Globus pallidus (tissue), 1 donor: ENCODE measurements at regions not wholly inside any gene's neighbourhood (a gene's known extent, or its start where the extent isn't known, plus 50 kb on each side); places are given as distances from the start of the nearest gene placed in this dataset.

Experiments
- DNase-seq: peaks from one replicate; pipeline ENCODE4 v3.0.0-alpha.2; 2015; ENCODE audit warnings: low spot score

GRCh38 chr11:24064309-24064903, 432.4 kb upstream of the LUZP2 start:
- DNase-seq = no peak

GRCh38 chr11:24068197-24068596, 428.7 kb upstream of the LUZP2 start:
- DNase-seq = no peak

GRCh38 chr11:24070435-24070834, 426.4 kb upstream of the LUZP2 start:
- no peak for DNase-seq

GRCh38 chr11:24078018-24078417, 418.8 kb upstream of the LUZP2 start:
- DNase-seq = no peak

- DNase-seq = no peak
Measured at GRCh38 chr11:24082241-24082640, 414.6 kb upstream of the LUZP2 start.

GRCh38 chr11:24082860-24083259, 414.0 kb upstream of the LUZP2 start:
- no peak for DNase-seq

GRCh38 chr11:24084956-24085355, 411.9 kb upstream of the LUZP2 start:
- DNase-seq = no peak

GRCh38 chr11:24086921-24087320, 409.9 kb upstream of the LUZP2 start:
- DNase-seq = no peak

GRCh38 chr11:24091594-24091993, 405.3 kb upstream of the LUZP2 start:
- DNase-seq = no peak

GRCh38 chr11:24093375-24093774, 403.5 kb upstream of the LUZP2 start:
- no peak for DNase-seq

- no peak for DNase-seq
Measured at GRCh38 chr11:24108609-24109008, 388.2 kb upstream of the LUZP2 start.

- no peak for DNase-seq
Measured at GRCh38 chr11:24122291-24122690, 374.6 kb upstream of the LUZP2 start.

- DNase-seq = no peak
Measured at GRCh38 chr11:24124876-24125275, 372.0 kb upstream of the LUZP2 start.

GRCh38 chr11:24131698-24132097, 365.2 kb upstream of the LUZP2 start:
- no peak for DNase-seq

GRCh38 chr11:24132471-24132870, 364.4 kb upstream of the LUZP2 start:
- DNase-seq = no peak

GRCh38 chr11:24134879-24135589, 361.8 kb upstream of the LUZP2 start:
- DNase-seq = no peak

- no peak for DNase-seq
Measured at GRCh38 chr11:24142062-24142461, 354.8 kb upstream of the LUZP2 start.

GRCh38 chr11:24145411-24145810, 351.4 kb upstream of the LUZP2 start:
- no peak for DNase-seq

GRCh38 chr11:24153337-24153736, 343.5 kb upstream of the LUZP2 start:
- DNase-seq = no peak

- no peak for DNase-seq
Measured at GRCh38 chr11:24155792-24156191, 341.1 kb upstream of the LUZP2 start.

- no peak for DNase-seq
Measured at GRCh38 chr11:24157316-24157715, 339.5 kb upstream of the LUZP2 start.

- DNase-seq = no peak
Measured at GRCh38 chr11:24161587-24161986, 335.3 kb upstream of the LUZP2 start.

GRCh38 chr11:24163146-24163545, 333.7 kb upstream of the LUZP2 start:
- no peak for DNase-seq

GRCh38 chr11:24163841-24164240, 333.0 kb upstream of the LUZP2 start:
- no peak for DNase-seq
